Adipocyte (in vitro differentiated cells): ENCODE measurements at regions not wholly inside any gene's neighbourhood (a gene's known extent, or its start where the extent isn't known, plus 50 kb on each side); places are given as distances from the start of the nearest gene placed in this dataset.

Experiments used
- DNase-seq: peaks from one replicate; pipeline ENCODE4 v3.0.0-alpha.2; 2015; ENCODE audit warnings: low read depth
- H3K27me3 ChIP-seq: replicated peaks from 2 replicates; pipeline ENCODE4 v1.7.0; 2013; ENCODE audit warnings: mild to moderate bottlenecking, low read length, moderate library complexity; ENCODE audit not compliant: control insufficient read depth, insufficient read depth
- H3K36me3 ChIP-seq: 2 replicates; pipeline ENCODE4 v1.7.0; 2013; ENCODE audit warnings: low read length, mild to moderate bottlenecking, moderate library complexity; ENCODE audit not compliant: control insufficient read depth, insufficient read depth, severe bottlenecking
- H3K4me1 ChIP-seq: 2 replicates; pipeline ENCODE4 v1.7.0; 2013; ENCODE audit warnings: mild to moderate bottlenecking, low read length, moderate library complexity; ENCODE audit not compliant: control insufficient read depth, insufficient read depth
- H3K4me3 ChIP-seq: 2 replicates; pipeline ENCODE4 v1.7.0; 2013; ENCODE audit warnings: mild to moderate bottlenecking, low read length, moderate library complexity
- H3K9ac ChIP-seq: 2 replicates; pipeline ENCODE4 v1.7.0; 2013; ENCODE audit warnings: mild to moderate bottlenecking, low read length, moderate library complexity
- H3K9me3 ChIP-seq: 2 replicates; pipeline ENCODE4 v1.7.0; 2013; ENCODE audit warnings: mild to moderate bottlenecking, low read length, moderate library complexity; ENCODE audit not compliant: control insufficient read depth

DNA sequence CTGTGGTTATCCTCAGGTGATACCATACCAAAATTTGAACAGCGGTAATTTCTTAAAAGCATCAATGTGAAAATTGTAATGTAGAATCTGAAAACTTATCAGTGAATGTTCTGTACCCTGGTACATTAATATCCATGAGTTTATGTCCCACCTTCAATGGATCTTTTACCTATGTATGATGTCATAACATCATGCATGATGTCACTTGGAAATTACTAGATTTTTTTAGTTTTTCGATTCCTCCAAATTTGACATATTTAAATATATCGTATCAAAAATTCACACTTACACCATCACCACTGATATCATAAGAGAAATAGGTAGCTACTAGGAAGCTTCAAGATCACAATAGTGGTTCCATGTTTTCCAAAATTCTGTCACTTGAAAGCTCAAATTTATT lies 95.0 kb upstream of the AKR1E2 start:
- H3K9me3 ChIP-seq = no peaks in the 10 kb centered on the region
- peaks cover 4% of the 10 kb centered on the region for H3K4me1 ChIP-seq
- no peak overlapping the region for H3K9ac ChIP-seq
- no peaks in the 10 kb centered on the region for H3K27me3 ChIP-seq
- no peak for DNase-seq
- H3K36me3 ChIP-seq = no peaks in the 10 kb centered on the region
- no peak overlapping the region for H3K4me3 ChIP-seq

DNA sequence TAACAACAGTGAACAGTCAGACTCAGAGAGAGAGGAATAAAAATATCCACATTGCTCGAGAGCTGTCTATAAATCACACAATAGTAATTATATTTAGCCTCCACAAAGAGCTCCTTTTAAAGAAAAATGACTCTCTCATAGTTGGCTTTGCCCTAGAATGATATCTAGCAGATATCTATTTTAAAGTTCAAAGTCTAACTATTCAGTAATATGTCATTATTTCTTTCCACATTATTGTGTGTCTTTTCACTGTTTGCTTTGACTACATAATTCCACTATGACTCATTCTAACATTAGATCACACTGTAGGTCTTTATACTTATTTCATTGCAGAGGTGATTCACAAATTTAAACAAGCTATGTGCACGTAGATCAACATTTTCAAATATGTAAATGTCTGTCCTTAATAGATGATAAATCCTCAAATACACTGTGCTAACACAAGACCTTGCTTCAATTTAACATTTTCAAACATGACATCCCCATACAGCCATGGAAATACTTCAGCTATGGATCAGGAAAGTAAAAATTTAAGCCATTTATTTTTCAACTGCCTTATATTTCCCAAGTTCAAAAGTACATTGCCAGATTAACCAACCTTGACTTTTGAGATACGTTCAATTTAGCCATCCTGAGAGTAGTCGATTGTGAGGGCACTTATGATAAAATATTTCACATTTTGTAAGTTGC lies 99.9 kb upstream of the AKR1E2 start:
- Histone ChIP-seq H3K27me3 (no peaks in the 10 kb centered on the region), H3K4me3 (peak overlapping the region; percentile 61)

GRCh38 chr10:4723860-4724259 lies 102.1 kb upstream of the AKR1E2 start:
- Histone ChIP-seq H3K36me3 (no peaks in the 10 kb centered on the region), H3K9me3 (no peaks in the 10 kb centered on the region), H3K4me1 (peaks cover 41% of the 10 kb centered on the region), H3K27me3 (no peaks in the 10 kb centered on the region), H3K9ac (no peak overlapping the region), H3K4me3 (no peak overlapping the region)
- DNase-seq = no peak

More for the DNA sequence above, 99.9 kb upstream of the AKR1E2 start:
- Histone ChIP-seq H3K36me3 (no peaks in the 10 kb centered on the region), H3K9me3 (no peaks in the 10 kb centered on the region), H3K4me1 (peaks cover 41% of the 10 kb centered on the region), H3K9ac (peak overlapping the region; percentile 77)
- peak; percentile 75 for DNase-seq

- no peaks in the 10 kb centered on the region for H3K9me3 ChIP-seq
- peak; percentile 94 for DNase-seq
- no peaks in the 10 kb centered on the region for H3K27me3 ChIP-seq
- H3K36me3 ChIP-seq = no peaks in the 10 kb centered on the region
- peaks cover 41% of the 10 kb centered on the region for H3K4me1 ChIP-seq
- peak overlapping the region; percentile 22 for H3K4me3 ChIP-seq
- H3K9ac ChIP-seq = peak overlapping the region; percentile 62
Measured at GRCh38 chr10:4721999-4722753, 103.8 kb upstream of the AKR1E2 start.

- Histone ChIP-seq H3K9ac (no peak overlapping the region), H3K27me3 (no peaks in the 10 kb centered on the region), H3K4me1 (peaks cover 31% of the 10 kb centered on the region), H3K9me3 (no peaks in the 10 kb centered on the region), H3K4me3 (no peak overlapping the region), H3K36me3 (no peaks in the 10 kb centered on the region)
- no peak for DNase-seq
Measured at GRCh38 chr10:4720463-4720862, 105.5 kb upstream of the AKR1E2 start.

DNA sequence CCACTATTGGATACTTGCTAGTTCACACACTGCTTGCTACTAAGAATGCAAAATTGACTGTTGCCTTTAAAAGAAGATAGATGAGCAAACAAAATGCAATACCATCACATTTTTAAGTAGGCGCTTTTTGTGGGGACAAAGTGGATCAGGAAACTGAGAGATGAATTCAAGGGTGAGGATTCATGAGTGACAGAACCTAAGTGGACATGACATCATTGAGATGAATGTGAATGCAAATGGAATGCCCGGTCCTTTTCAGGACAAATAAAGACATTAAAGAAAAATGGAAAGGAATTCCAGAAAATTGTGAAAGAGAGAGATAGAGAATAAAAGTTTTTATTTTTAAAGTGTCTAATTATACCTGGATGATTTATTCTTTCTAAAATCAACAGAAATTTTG lies 106.3 kb upstream of the AKR1E2 start:
- no peak for DNase-seq
- Histone ChIP-seq H3K4me3 (no peak overlapping the region), H3K27me3 (no peaks in the 10 kb centered on the region), H3K4me1 (peaks cover 26% of the 10 kb centered on the region), H3K9ac (no peak overlapping the region), H3K36me3 (no peaks in the 10 kb centered on the region), H3K9me3 (no peaks in the 10 kb centered on the region)

DNA sequence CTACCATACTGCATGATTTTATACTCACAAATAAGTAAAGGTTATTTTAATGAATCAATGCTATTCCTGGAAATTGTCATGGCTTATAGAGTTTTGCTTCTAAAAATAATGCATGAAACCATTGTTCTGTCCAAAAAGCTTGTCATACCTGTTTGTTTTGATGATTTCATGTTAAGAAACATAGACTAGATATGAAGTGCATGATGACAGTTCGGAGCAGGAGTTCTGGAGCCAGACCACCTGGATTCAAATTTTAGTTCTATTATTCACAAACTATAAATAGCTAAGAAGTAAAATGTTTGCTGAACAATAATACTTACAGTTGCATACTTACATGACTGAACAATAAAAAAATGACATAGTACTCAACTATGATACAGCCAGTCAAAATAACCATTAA lies 107.0 kb upstream of the AKR1E2 start:
- Histone ChIP-seq H3K9me3 (no peaks in the 10 kb centered on the region), H3K36me3 (no peaks in the 10 kb centered on the region), H3K4me3 (no peak overlapping the region), H3K4me1 (peaks cover 26% of the 10 kb centered on the region), H3K9ac (no peak overlapping the region), H3K27me3 (no peaks in the 10 kb centered on the region)
- DNase-seq = no peak

DNA sequence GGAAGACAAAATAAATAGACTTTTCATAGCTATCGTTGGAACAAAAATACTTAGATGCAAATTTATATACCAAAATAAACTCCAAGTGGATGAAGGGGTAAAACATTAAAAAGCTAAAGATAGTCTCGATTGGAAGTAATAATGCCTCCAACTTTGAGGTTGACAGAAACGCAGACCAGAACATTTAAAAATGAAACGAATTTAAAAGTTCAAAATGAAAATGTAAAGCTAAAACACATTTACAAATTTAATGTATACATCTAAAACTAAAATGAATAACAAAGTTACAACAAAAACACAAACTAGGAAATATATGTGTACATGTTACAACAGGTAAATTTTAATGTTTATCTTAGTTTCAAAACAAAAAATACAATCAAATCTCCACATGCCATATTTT lies 107.5 kb upstream of the AKR1E2 start:
- no peak overlapping the region for H3K4me3 ChIP-seq
- no peak overlapping the region for H3K9ac ChIP-seq
- DNase-seq = no peak
- no peaks in the 10 kb centered on the region for H3K36me3 ChIP-seq
- H3K4me1 ChIP-seq = peaks cover 24% of the 10 kb centered on the region
- no peaks in the 10 kb centered on the region for H3K9me3 ChIP-seq
- no peaks in the 10 kb centered on the region for H3K27me3 ChIP-seq

DNA sequence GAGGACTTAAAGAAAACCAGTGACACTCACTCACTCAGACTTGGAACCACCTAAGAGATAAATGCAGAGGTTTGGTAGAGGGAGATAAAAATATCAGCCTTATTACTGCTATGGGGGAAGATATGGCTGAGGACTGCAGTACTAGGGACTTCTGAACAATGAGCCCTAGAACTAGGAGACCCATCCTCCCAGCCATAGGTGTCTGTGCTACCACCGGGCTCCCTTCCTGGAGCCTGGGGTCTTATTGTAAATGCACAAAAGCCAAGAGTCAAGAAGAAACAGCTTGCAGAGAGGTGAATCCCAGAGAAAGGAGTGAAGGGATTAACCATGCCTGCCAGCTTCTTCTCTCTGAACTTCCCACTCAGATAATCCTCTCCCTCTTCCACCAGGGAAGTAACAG lies 108.3 kb upstream of the AKR1E2 start:
- no peak overlapping the region for H3K9ac ChIP-seq
- H3K4me1 ChIP-seq = peaks cover 15% of the 10 kb centered on the region
- no peaks in the 10 kb centered on the region for H3K9me3 ChIP-seq
- no peak overlapping the region for H3K4me3 ChIP-seq
- no peaks in the 10 kb centered on the region for H3K36me3 ChIP-seq
- DNase-seq = no peak
- H3K27me3 ChIP-seq = no peaks in the 10 kb centered on the region

- DNase-seq = no peak
- Histone ChIP-seq H3K9me3 (no peaks in the 10 kb centered on the region), H3K9ac (no peak overlapping the region), H3K27me3 (no peaks in the 10 kb centered on the region), H3K4me3 (no peak overlapping the region), H3K4me1 (no peaks in the 10 kb centered on the region), H3K36me3 (no peaks in the 10 kb centered on the region)
Measured at GRCh38 chr10:4710858-4711257, 115.1 kb upstream of the AKR1E2 start.

DNA sequence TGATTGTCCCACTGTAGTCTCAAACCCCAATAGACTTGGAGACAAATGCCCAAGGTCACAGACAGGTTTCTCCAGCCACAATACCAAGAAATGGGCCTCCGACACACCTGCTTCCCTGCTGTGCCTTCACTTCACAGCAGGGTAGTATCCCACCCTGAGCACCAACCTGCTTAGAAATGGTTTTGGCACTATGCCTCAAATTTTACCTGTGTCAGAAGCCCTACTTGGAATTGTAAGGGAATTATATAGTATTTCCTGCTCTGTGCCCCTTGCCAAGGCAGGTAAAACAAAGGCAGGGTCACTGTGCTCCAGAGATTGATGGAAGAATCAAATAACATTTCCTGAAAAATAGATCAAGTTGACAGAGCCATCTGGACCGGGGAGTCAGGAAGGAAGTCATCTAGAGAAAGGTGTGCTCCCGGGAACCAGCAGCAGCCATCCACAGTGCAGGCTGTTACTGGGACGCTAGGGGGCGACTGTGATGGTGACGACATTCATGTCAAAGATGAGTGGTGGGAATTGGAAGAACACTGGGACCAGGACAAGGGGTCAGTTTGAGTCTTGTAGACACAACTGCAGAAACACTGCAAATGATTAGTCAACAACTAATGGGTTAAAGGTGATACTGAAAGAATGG lies 117.8 kb upstream of the AKR1E2 start:
- no peak for DNase-seq
- Histone ChIP-seq H3K4me1 (peaks cover 11% of the 10 kb centered on the region), H3K9ac (no peak overlapping the region), H3K27me3 (no peaks in the 10 kb centered on the region), H3K4me3 (no peak overlapping the region), H3K9me3 (no peaks in the 10 kb centered on the region), H3K36me3 (no peaks in the 10 kb centered on the region)
